ENCODE measurements at regions not wholly inside any gene's neighbourhood (a gene's known extent, or its start where the extent isn't known, plus 50 kb on each side); places are given as distances from the start of the nearest gene placed in this dataset.

DNA sequence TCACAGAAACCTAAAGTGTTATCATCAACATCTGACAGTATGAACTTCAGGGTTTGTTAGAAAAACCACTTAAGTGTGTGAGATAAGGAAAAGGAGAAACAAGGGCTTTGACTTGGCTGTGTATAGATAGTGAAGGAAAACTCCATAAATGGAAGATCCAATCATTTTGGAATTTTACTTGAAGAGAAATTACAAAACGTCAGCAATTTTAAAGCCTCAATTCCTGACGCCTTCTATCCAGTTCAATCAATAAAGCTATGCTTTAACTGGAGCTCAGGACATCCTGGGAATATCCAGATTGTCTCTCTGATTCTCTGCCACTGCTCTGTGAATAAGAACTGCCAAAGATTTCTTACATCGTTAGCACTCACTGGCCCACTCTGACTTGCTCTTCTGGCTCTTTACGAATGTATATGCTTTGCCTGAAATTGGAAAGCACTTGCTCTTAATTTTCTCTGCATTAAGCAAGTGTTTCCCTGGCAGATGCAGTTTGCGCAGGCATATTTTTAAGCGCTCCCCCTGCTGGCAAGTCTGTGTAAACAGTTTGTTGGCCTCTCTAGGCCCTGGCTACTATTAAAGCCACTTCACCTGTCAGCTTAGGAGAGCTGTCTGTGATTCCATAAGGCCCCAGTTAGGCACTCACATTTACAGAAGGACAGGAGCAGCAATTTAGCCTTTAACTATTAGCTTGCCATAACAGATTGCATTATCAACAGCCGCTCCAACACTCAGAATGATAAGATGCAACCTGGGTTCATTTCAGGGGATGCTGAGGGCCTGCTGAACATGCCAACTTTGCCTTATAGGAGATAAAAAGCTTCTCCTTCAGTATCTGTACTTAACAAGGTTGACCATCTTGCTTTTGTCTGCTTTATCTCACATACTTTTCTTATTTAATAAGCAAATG lies 251.4 kb upstream of the DDX53 start:
- H3K27me3 ChIP-seq (ENCODE audit: control insufficient read depth in 2 of 2, insufficient read depth in 2 of 2, low read length in 2 of 2): no peaks in the 10 kb centered on the region
- H3K27ac ChIP-seq (ENCODE audit: low read depth in 1 of 2, low read length in 2 of 2): no peak overlapping the region
- no peaks in the 10 kb centered on the region for H3K4me1 ChIP-seq (ENCODE audit: control insufficient read depth in 1 of 2, insufficient read depth in 2 of 2, low read length in 2 of 2)
- intact Hi-C loops (cut with micrococcal nuclease): no loop called here
- no peak overlapping the region for H3K4me2 ChIP-seq (replicated peaks; ENCODE audit: extremely low read depth, low read length, poor library complexity, severe bottlenecking)
- H3K4me1 Mint-ChIP-seq: no peaks in the 10 kb centered on the region
- no peak overlapping the region for H3K27ac Mint-ChIP-seq
- TF ChIP-seq, protein P1, sequence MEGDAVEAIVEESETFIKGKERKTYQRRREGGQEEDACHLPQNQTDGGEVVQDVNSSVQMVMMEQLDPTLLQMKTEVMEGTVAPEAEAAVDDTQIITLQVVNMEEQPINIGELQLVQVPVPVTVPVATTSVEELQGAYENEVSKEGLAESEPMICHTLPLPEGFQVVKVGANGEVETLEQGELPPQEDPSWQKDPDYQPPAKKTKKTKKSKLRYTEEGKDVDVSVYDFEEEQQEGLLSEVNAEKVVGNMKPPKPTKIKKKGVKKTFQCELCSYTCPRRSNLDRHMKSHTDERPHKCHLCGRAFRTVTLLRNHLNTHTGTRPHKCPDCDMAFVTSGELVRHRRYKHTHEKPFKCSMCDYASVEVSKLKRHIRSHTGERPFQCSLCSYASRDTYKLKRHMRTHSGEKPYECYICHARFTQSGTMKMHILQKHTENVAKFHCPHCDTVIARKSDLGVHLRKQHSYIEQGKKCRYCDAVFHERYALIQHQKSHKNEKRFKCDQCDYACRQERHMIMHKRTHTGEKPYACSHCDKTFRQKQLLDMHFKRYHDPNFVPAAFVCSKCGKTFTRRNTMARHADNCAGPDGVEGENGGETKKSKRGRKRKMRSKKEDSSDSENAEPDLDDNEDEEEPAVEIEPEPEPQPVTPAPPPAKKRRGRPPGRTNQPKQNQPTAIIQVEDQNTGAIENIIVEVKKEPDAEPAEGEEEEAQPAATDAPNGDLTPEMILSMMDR (IDR thresholded peaks at IDR 0.05): peak; percentile 67
- no peaks in the 10 kb centered on the region for H3K36me3 ChIP-seq (replicated peaks in 1 of 2; ENCODE audit: control insufficient read depth in 1 of 2, insufficient read depth in 2 of 2, low read length in 2 of 2)
- no peaks in the 10 kb centered on the region for H4K20me1 ChIP-seq (ENCODE audit: insufficient read depth, low read length)
- no peaks in the 10 kb centered on the region for H3K9me3 ChIP-seq (replicated peaks in 1 of 2; ENCODE audit: control insufficient read depth in 1 of 2, insufficient read depth in 1 of 2, low read length in 2 of 2)
- H3K36me3 Mint-ChIP-seq: no peaks in the 10 kb centered on the region
- peaks cover 0 to 1% (median 0%) of the 10 kb centered on the region in 7 donors for H3K9me3 Mint-ChIP-seq
- no peak overlapping the region for H3K4me3 ChIP-seq (replicated peaks in 1 of 3; ENCODE audit: low read depth in 2 of 3, low read length in 3 of 3)
- H3K4me3 Mint-ChIP-seq: no peak overlapping the region
- DNase-seq: peak; percentile 0 to 3 (median 2)
- no peaks in the 10 kb centered on the region for H3K79me2 ChIP-seq (ENCODE audit: insufficient read depth, low read length)
- 15% methylated on average over 6 of the region's 7 CpGs for whole genome bisulfite sequencing (ENCODE audit: insufficient coverage)
- no peak overlapping the region for H2AFZ ChIP-seq (ENCODE audit: insufficient read depth, low read depth, low read length, poor library complexity, severe bottlenecking)
- no peaks in the 10 kb centered on the region for H3K27me3 Mint-ChIP-seq (ENCODE audit: low read depth in 3 of 3)
- no peak overlapping the region for H3K9ac ChIP-seq (ENCODE audit: insufficient read depth, low read length, poor library complexity, severe bottlenecking)

DNA sequence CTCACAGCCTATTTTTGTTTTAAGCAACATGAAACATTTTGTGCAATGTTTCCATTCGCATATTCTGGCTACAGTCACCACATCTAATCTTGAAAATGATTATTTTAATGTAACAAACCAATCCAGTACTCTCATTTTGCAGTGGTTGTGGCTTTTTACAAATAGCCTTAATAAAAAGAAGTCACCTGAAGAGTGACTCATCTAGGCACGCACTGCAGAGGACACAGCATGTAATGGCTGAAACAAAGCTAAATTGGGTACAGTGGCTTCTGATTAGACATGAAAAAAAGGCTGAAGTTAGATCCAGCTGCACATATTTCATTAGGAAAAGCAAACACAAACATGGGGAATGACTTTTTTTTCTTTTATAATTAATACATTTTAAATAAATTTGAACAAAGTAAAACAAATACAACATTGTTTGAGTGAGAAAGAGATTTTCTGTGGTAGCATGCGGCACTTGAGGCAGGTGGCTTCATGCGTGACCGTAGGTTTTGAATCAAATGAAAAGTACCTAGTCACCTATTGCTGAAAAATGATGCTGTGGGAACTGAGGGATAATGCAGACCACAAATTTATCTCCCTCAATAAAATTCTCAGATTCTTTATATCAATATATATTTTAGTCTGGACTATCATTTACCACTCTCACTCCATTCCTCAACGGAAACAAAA lies 240.8 kb upstream of the DDX53 start:
- Histone ChIP-seq H3K9me3 (replicated peaks in 1 of 2; ENCODE audit: control insufficient read depth in 1 of 2, insufficient read depth in 1 of 2, low read length in 2 of 2) (no peaks in the 10 kb centered on the region), H3K36me3 (replicated peaks in 1 of 2; ENCODE audit: control insufficient read depth in 1 of 2, insufficient read depth in 2 of 2, low read length in 2 of 2) (no peaks in the 10 kb centered on the region), H3K27me3 (ENCODE audit: control insufficient read depth in 2 of 2, insufficient read depth in 2 of 2, low read length in 2 of 2) (no peaks in the 10 kb centered on the region), H3K4me3 (replicated peaks in 1 of 3; ENCODE audit: low read depth in 2 of 3, low read length in 3 of 3) (no peak overlapping the region), H3K4me2 (replicated peaks; ENCODE audit: extremely low read depth, low read length, poor library complexity, severe bottlenecking) (no peak overlapping the region), H3K4me1 (ENCODE audit: control insufficient read depth in 1 of 2, insufficient read depth in 2 of 2, low read length in 2 of 2) (no peaks in the 10 kb centered on the region), H3K27ac (ENCODE audit: low read depth in 1 of 2, low read length in 2 of 2) (no peak overlapping the region), H2AFZ (ENCODE audit: insufficient read depth, low read depth, low read length, poor library complexity, severe bottlenecking) (no peak overlapping the region), H3K79me2 (ENCODE audit: insufficient read depth, low read length) (no peaks in the 10 kb centered on the region), H3K9ac (ENCODE audit: insufficient read depth, low read length, poor library complexity, severe bottlenecking) (no peak overlapping the region), H4K20me1 (ENCODE audit: insufficient read depth, low read length) (no peaks in the 10 kb centered on the region)
- Mint-ChIP-seq H3K4me3 (no peak overlapping the region), H3K27me3 (ENCODE audit: low read depth in 3 of 3) (peaks cover 0 to 1% (median 0%) of the 10 kb centered on the region in 3 donors), H3K4me1 (no peaks in the 10 kb centered on the region), H3K9me3 (peaks cover 0 to 4% (median 0%) of the 10 kb centered on the region in 7 donors), H3K27ac (no peak overlapping the region), H3K36me3 (no peaks in the 10 kb centered on the region)
- intact Hi-C loops (cut with micrococcal nuclease): no loop called here
- WGBS (ENCODE audit: insufficient coverage): no CpG with 5 or more reads among the region's 6 CpGs
- no peak for DNase-seq
- TF ChIP-seq, protein P1 (IDR thresholded peaks at IDR 0.05): no peak
